Smooth muscle cell (in vitro differentiated cells): ENCODE measurements at regions not wholly inside any gene's neighbourhood (a gene's known extent, or its start where the extent isn't known, plus 50 kb on each side); places are given as distances from the start of the nearest gene placed in this dataset.

Experiments used
- DNase-seq: peaks from one replicate; lab custom pipeline; 2025; ENCODE audit not compliant: unreplicated experiment; lab: John Stamatoyannopoulos, UW
- H2AFZ ChIP-seq: fragments of 200-600 bp; sonication (generic); 2 replicates; pipeline ENCODE4 v1.6.0; 2016; ENCODE audit warnings: antibody characterized with exemption, low read depth, mild to moderate bottlenecking
- H3F3A ChIP-seq: fragments of 200-600 bp; sonication (generic); 2 replicates; pipeline ENCODE4 v1.6.0; 2017; ENCODE audit warnings: antibody characterized with exemption, low read depth
- H3K27ac ChIP-seq: fragments of 200-600 bp; sonication (generic); 2 replicates; pipeline ENCODE4 v1.5.1; 2016; ENCODE audit warnings: low read depth, mild to moderate bottlenecking
- H3K27me3 ChIP-seq: fragments of 200-600 bp; sonication (generic); 2 replicates; pipeline ENCODE4 v1.6.1; 2016; ENCODE audit warnings: low read depth, mild to moderate bottlenecking
- H3K36me3 ChIP-seq: fragments of 200-600 bp; sonication (generic); 2 replicates; pipeline ENCODE4 v1.5.1; 2016; ENCODE audit warnings: low read depth
- H3K4me1 ChIP-seq: fragments of 200-600 bp; sonication (generic); 2 replicates; pipeline ENCODE4 v1.5.1; 2016; ENCODE audit warnings: low read depth
- H3K4me2 ChIP-seq: fragments of 200-600 bp; sonication (generic); 2 replicates; pipeline ENCODE4 v1.6.0; 2016; ENCODE audit warnings: mild to moderate bottlenecking
- H3K4me3 ChIP-seq: fragments of 200-600 bp; sonication (generic); 2 replicates; pipeline ENCODE4 v1.5.1; 2016; ENCODE audit warnings: mild to moderate bottlenecking
- H3K79me2 ChIP-seq: fragments of 200-600 bp; sonication (generic); 2 replicates; pipeline ENCODE4 v1.6.0; 2016; ENCODE audit warnings: low read depth, mild to moderate bottlenecking
- H3K9ac ChIP-seq: fragments of 200-600 bp; sonication (generic); 2 replicates; pipeline ENCODE4 v1.6.0; 2016; ENCODE audit warnings: low read depth
- H3K9me3 ChIP-seq: fragments of 200-600 bp; sonication (generic); replicated peaks from 2 replicates; pipeline ENCODE4 v1.5.1; 2016; ENCODE audit warnings: low read depth
- H4K20me1 ChIP-seq: fragments of 200-600 bp; sonication (generic); 2 replicates; pipeline ENCODE4 v1.6.0; 2016; ENCODE audit warnings: low read depth
- WGBS: methylation state at CpG from one replicate; pipeline ENCODE4 v1.1.7; 2016; ENCODE audit warnings: low lambda C conversion rate; 5-methylcytosine and 5-hydroxymethylcytosine counted together
- TF ChIP-seq, protein P1 (sequence below): fragments of 200-600 bp; sonication (generic); IDR thresholded peaks from 2 replicates; pipeline ENCODE4 v1.5.1; 2017; ENCODE audit warnings: borderline replicate concordance, mild to moderate bottlenecking, antibody characterized with exemption; ENCODE audit not compliant: insufficient read depth, poor library complexity, severe bottlenecking

DNA sequence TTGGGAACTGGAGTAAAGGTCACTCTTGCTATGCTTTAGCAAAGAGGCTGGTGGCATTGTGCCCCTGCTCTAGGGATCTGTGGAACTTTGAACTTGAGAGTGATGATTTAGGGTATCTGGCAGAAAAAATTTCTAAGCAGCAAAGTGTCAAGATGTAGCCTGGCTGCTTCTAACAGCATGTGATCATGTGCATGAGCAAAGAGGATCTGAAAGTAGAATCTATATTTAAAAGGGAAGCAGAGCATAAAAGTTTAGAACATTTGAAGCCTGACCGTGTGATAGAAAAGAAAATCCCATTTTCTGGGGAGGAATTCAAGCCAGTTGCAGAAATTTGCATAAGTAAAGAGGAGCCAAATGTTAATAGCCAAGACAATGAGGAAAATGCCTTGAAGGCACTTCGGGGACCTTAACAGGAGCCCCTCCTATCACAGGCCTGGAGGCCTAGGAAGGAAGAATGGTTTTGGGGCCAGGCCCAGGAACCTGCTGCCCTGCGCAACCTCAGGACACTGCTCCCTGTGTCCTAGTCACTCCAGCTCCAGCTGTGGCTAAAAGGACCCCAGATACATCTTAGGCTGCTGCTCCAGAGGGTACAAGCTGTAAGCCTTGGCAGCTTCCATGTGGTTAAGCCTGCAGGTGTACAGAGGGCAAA is 212.2 kb upstream of the LINGO1 start:
- Histone ChIP-seq H3K4me3 (no peak overlapping the region), H3K9me3 (no peaks in the 10 kb centered on the region), H3F3A (no peaks in the 10 kb centered on the region), H3K27ac (no peak overlapping the region), H2AFZ (no peak overlapping the region), H3K9ac (no peak overlapping the region), H3K4me1 (peaks cover 8% of the 10 kb centered on the region), H3K36me3 (no peaks in the 10 kb centered on the region), H4K20me1 (no peaks in the 10 kb centered on the region), H3K4me2 (no peak overlapping the region), H3K27me3 (no peaks in the 10 kb centered on the region), H3K79me2 (no peaks in the 10 kb centered on the region)
- TF ChIP-seq, protein P1, sequence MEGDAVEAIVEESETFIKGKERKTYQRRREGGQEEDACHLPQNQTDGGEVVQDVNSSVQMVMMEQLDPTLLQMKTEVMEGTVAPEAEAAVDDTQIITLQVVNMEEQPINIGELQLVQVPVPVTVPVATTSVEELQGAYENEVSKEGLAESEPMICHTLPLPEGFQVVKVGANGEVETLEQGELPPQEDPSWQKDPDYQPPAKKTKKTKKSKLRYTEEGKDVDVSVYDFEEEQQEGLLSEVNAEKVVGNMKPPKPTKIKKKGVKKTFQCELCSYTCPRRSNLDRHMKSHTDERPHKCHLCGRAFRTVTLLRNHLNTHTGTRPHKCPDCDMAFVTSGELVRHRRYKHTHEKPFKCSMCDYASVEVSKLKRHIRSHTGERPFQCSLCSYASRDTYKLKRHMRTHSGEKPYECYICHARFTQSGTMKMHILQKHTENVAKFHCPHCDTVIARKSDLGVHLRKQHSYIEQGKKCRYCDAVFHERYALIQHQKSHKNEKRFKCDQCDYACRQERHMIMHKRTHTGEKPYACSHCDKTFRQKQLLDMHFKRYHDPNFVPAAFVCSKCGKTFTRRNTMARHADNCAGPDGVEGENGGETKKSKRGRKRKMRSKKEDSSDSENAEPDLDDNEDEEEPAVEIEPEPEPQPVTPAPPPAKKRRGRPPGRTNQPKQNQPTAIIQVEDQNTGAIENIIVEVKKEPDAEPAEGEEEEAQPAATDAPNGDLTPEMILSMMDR, result no peak
- DNase-seq, result no peak
- 64% methylated on average over 3 of the region's 3 CpGs for WGBS

DNA sequence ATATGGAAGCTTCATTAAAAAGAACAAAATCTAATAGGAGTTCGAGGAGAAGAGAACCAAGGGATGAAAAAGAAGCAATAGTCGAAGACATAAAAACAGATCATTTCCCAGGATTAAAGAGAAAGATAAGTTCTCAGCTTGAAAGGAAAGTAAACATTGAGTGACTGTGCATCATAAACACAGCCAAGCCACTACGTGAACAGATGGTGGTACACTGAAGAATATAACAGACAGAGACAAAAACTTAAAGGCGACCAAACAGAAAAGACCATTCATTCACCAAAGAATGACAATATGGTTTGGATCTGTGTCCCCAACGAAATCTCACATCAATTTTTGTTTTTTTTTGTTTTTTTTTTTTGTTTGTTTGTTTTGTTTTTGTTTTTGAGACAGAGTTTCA is 210.8 kb upstream of the LINGO1 start:
- DNase-seq, result no peak
- TF ChIP-seq, protein P1, result no peak
- no peak overlapping the region for H3K9ac ChIP-seq
- H3K4me3 ChIP-seq, result no peak overlapping the region
- WGBS, result 31% methylated on average over 5 of the region's 5 CpGs
- peaks cover 8% of the 10 kb centered on the region for H3K4me1 ChIP-seq
- no peaks in the 10 kb centered on the region for H3K27me3 ChIP-seq
- H3K4me2 ChIP-seq, result no peak overlapping the region
- no peak overlapping the region for H3K27ac ChIP-seq
- H3K79me2 ChIP-seq, result no peaks in the 10 kb centered on the region
- no peaks in the 10 kb centered on the region for H3K9me3 ChIP-seq
- H3F3A ChIP-seq, result no peaks in the 10 kb centered on the region
- no peak overlapping the region for H2AFZ ChIP-seq
- H4K20me1 ChIP-seq, result no peaks in the 10 kb centered on the region
- no peaks in the 10 kb centered on the region for H3K36me3 ChIP-seq

DNA sequence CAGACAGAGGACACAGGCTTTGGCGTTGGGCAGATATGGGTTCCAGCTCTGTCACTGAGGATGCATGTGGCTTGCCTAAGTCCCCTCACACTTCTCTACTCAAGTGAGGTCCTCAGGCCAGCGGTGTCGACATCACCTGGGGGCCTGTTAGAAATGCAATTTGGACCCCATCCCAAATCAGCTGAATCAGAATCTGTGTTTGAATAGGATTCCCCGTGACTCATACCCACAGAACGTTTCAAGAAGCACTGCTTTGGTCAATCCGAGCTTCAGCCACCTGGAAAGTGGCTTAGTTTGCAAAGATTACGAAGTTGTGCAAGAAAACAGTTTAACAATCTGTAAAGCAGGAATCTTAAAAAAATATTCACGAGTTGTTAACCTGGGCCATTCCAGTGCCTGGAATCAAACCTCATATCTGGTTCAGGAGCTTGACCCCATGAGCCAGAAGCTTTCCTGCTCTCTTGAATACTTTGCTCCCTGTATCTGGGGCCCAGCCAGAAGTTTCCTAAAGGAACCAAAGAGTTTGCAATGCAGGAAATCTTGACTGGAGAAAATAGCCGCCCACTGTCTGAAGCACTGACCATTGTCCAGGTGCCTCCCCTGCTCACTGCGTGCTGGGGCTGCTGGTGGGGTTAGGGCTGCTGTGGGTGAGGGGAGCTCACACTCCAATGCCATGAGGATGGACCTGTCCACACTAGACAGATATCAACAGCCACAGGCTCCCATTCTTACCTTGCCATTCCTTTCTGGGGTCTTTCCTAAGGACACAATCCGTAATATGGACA is 208.5 kb upstream of the LINGO1 start:
- no peak overlapping the region for H2AFZ ChIP-seq
- no peak for DNase-seq

More for the DNA sequence above, 208.5 kb upstream of the LINGO1 start:
- H3K4me1 ChIP-seq, result peaks cover 8% of the 10 kb centered on the region
- no peaks in the 10 kb centered on the region for H4K20me1 ChIP-seq
- no peaks in the 10 kb centered on the region for H3F3A ChIP-seq
- 42% methylated on average over 11 of the region's 11 CpGs for WGBS
- H3K4me3 ChIP-seq, result no peak overlapping the region
- peak overlapping the region; percentile 60 for H3K4me2 ChIP-seq
- H3K27ac ChIP-seq, result no peak overlapping the region
- no peaks in the 10 kb centered on the region for H3K9me3 ChIP-seq
- TF ChIP-seq, protein P1, result no peak
- H3K27me3 ChIP-seq, result no peaks in the 10 kb centered on the region
- H3K79me2 ChIP-seq, result no peaks in the 10 kb centered on the region
- no peak overlapping the region for H3K9ac ChIP-seq
- H3K36me3 ChIP-seq, result no peaks in the 10 kb centered on the region
